CD14-positive monocyte (primary cell): ENCODE measurements at regions not wholly inside any gene's neighbourhood (a gene's known extent, or its start where the extent isn't known, plus 50 kb on each side); places are given as distances from the start of the nearest gene placed in this dataset.

ENCODE experiments used
- DNase-seq, 3 donors: peaks; one replicate each; pipeline ENCODE4 v3.0.0-alpha.2; 2011 to 2022
- H2AFZ ChIP-seq: 2 replicates; pipeline ENCODE4 v1.6.0; 2012; ENCODE audit warnings: mild to moderate bottlenecking, low read depth, low read length, inconsistent platforms; ENCODE audit not compliant: insufficient read depth, poor library complexity, severe bottlenecking
- H3K27ac ChIP-seq, 2 donors: 1 replicate in 1 of 2; 2 replicates in 1 of 2; pipeline ENCODE4 v1.5.1; 2012 to 2013; ENCODE audit warnings: low read length in 2 of 2, control low read depth in 1 of 2, inconsistent platforms in 1 of 2, low read depth in 1 of 2, mild to moderate bottlenecking in 1 of 2
- H3K27me3 ChIP-seq, 2 donors: one replicate each; pipeline versions ENCODE4 v1.6.0 to v1.6.1; 2011 to 2013; ENCODE audit warnings: low read length in 2 of 2; ENCODE audit not compliant: control insufficient read depth in 2 of 2, insufficient read depth in 2 of 2
- H3K36me3 ChIP-seq, 2 donors: replicated peaks in 1 of 2; 1 replicate in 1 of 2; 2 replicates in 1 of 2; pipeline versions ENCODE4 v1.5.1 to v1.6.1; 2012 to 2013; ENCODE audit warnings: low read length in 2 of 2, control low read depth in 1 of 2, inconsistent platforms in 1 of 2, mild to moderate bottlenecking in 1 of 2; ENCODE audit not compliant: insufficient read depth in 2 of 2, control insufficient read depth in 1 of 2
- H3K4me1 ChIP-seq, 2 donors: 1 replicate in 1 of 2; 2 replicates in 1 of 2; pipeline versions ENCODE4 v1.5.1 to v1.6.1; 2012 to 2013; ENCODE audit warnings: low read length in 2 of 2, control low read depth in 1 of 2, inconsistent platforms in 1 of 2, mild to moderate bottlenecking in 1 of 2, moderate library complexity in 1 of 2; ENCODE audit not compliant: insufficient read depth in 2 of 2, control insufficient read depth in 1 of 2
- H3K4me2 ChIP-seq: replicated peaks from 2 replicates; pipeline ENCODE3; 2012; ENCODE audit warnings: low read length, moderate library complexity, mild to moderate bottlenecking; ENCODE audit not compliant: poor library complexity, severe bottlenecking; ENCODE audit errors: extremely low read depth
- H3K4me3 ChIP-seq, 3 experiments: fragments of 200-600 bp in 1 of 3; sonication (generic) in 1 of 3; replicated peaks in 1 of 3; 1 replicate in 2 of 3; 2 replicates in 1 of 3; pipeline ENCODE4 v1.5.1; 2011 to 2013; ENCODE audit warnings: low read length in 3 of 3, mild to moderate bottlenecking in 3 of 3, control low read depth in 2 of 3, low read depth in 2 of 3, inconsistent platforms in 1 of 3, moderate library complexity in 1 of 3
- H3K79me2 ChIP-seq: 2 replicates; pipeline ENCODE4 v1.6.0; 2012; ENCODE audit warnings: mild to moderate bottlenecking, control low read depth, inconsistent platforms, low read length, moderate library complexity; ENCODE audit not compliant: insufficient read depth
- H3K9ac ChIP-seq: 2 replicates; pipeline ENCODE4 v1.6.0; 2017; ENCODE audit warnings: low read length, mild to moderate bottlenecking; ENCODE audit not compliant: insufficient read depth, poor library complexity, severe bottlenecking
- H3K9me3 ChIP-seq, 2 donors: replicated peaks in 1 of 2; 1 replicate in 1 of 2; 2 replicates in 1 of 2; pipeline versions ENCODE4 v1.5.1 to v1.6.1; 2012 to 2013; ENCODE audit warnings: low read length in 2 of 2, control low read depth in 1 of 2; ENCODE audit not compliant: control insufficient read depth in 1 of 2, insufficient read depth in 1 of 2
- H4K20me1 ChIP-seq: 2 replicates; pipeline ENCODE4 v1.6.0; 2012; ENCODE audit warnings: mild to moderate bottlenecking, low read length, control low read depth, moderate library complexity; ENCODE audit not compliant: insufficient read depth
- H3K27ac Mint-ChIP-seq, 7 donors: one replicate each; pipeline ENCODE4 v1.8.0; 2020; ENCODE audit warnings: mild to moderate bottlenecking in 7 of 7, mixed read lengths in 7 of 7, moderate library complexity in 6 of 7, inconsistent platforms in 2 of 7
- H3K27me3 Mint-ChIP-seq, 3 donors: one replicate each; pipeline ENCODE4 v1.8.0; 2021 to 2022; ENCODE audit warnings: low read depth in 3 of 3, mild to moderate bottlenecking in 3 of 3, mixed read lengths in 3 of 3, moderate library complexity in 3 of 3, inconsistent platforms in 1 of 3
- H3K36me3 Mint-ChIP-seq, 2 donors: one replicate each; pipeline ENCODE4 v1.8.0; 2020; ENCODE audit warnings: mixed read lengths in 2 of 2, inconsistent platforms in 1 of 2, mild to moderate bottlenecking in 1 of 2
- H3K4me1 Mint-ChIP-seq: one replicate; pipeline ENCODE4 v1.8.0; 2020; ENCODE audit warnings: mild to moderate bottlenecking, mixed read lengths
- H3K4me3 Mint-ChIP-seq, 2 donors: one replicate each; pipeline ENCODE4 v1.8.0; 2020; ENCODE audit warnings: mild to moderate bottlenecking in 2 of 2, mixed read lengths in 2 of 2, moderate library complexity in 1 of 2
- H3K9me3 Mint-ChIP-seq, 7 donors: one replicate each; pipeline ENCODE4 v1.8.0; 2020 to 2022; ENCODE audit warnings: mixed read lengths in 7 of 7, mild to moderate bottlenecking in 6 of 7, moderate library complexity in 6 of 7, inconsistent platforms in 2 of 7
- WGBS: methylation state at CpG from one replicate; pipeline ENCODE4 v1.1.5; 2013; ENCODE audit warnings: missing lambda C conversion rate; ENCODE audit not compliant: insufficient coverage; 5-methylcytosine and 5-hydroxymethylcytosine counted together
- intact Hi-C, 2 donors: fragments of 100-400 bp; cut with micrococcal nuclease; formaldehyde crosslinking; loops; one replicate each; pipeline versions ENCODE4 v1.15.0 to v1.15.1; 2023
- TF ChIP-seq, protein P1 (sequence below): fragments of 200-600 bp; IDR thresholded peaks from one replicate; pipeline ENCODE4 v1.8.0; 2022; ENCODE audit warnings: antibody characterized with exemption, mild to moderate bottlenecking

DNA sequence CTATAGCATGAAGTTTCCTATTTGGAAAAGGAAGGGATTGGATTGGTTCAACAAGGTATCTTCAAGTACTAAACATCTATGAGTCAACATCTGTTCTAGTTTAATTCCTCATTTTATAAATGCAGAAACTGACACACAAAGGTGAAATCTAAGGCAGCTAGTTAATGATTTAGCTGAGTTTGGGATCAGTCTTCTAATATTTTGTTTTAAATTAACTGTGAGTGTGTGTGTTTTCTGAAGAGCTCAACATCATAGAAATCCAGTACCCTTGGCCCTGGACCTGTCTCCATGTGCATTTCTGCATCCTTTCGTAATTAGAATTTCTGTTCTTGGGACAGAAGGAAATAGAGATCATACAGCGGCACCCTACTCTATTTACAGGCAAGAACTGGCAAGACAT lies 105.9 kb downstream of the RGS2 start:
- Histone ChIP-seq H3K27me3 (no peaks in the 10 kb centered on the region), H3K27ac (no peak overlapping the region), H3K4me3 (no peak overlapping the region), H2AFZ (no peak overlapping the region), H3K36me3 (no peaks in the 10 kb centered on the region), H3K9ac (no peak overlapping the region), H3K4me1 (no peaks in the 10 kb centered on the region), H4K20me1 (no peaks in the 10 kb centered on the region), H3K9me3 (no peaks in the 10 kb centered on the region), H3K4me2 (no peak overlapping the region), H3K79me2 (no peaks in the 10 kb centered on the region)
- no peak overlapping the region for H3K4me3 Mint-ChIP-seq
- H3K36me3 Mint-ChIP-seq: no peaks in the 10 kb centered on the region
- peaks cover 0 to 10% (median 3%) of the 10 kb centered on the region in 7 donors for H3K9me3 Mint-ChIP-seq
- H3K4me1 Mint-ChIP-seq: peaks cover 13% of the 10 kb centered on the region
- no peak overlapping the region for H3K27ac Mint-ChIP-seq
- no CpG with 5 or more reads among the region's 2 CpGs for WGBS
- TF ChIP-seq, protein P1, sequence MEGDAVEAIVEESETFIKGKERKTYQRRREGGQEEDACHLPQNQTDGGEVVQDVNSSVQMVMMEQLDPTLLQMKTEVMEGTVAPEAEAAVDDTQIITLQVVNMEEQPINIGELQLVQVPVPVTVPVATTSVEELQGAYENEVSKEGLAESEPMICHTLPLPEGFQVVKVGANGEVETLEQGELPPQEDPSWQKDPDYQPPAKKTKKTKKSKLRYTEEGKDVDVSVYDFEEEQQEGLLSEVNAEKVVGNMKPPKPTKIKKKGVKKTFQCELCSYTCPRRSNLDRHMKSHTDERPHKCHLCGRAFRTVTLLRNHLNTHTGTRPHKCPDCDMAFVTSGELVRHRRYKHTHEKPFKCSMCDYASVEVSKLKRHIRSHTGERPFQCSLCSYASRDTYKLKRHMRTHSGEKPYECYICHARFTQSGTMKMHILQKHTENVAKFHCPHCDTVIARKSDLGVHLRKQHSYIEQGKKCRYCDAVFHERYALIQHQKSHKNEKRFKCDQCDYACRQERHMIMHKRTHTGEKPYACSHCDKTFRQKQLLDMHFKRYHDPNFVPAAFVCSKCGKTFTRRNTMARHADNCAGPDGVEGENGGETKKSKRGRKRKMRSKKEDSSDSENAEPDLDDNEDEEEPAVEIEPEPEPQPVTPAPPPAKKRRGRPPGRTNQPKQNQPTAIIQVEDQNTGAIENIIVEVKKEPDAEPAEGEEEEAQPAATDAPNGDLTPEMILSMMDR: no peak
- H3K27me3 Mint-ChIP-seq: peaks cover 0 to 3% (median under 1%) of the 10 kb centered on the region in 3 donors
- intact Hi-C loops: no loop called here
- DNase-seq: peak in 2 of 3 donors; percentile 33

- intact Hi-C loops: no loop called here
These were observed 107.2 kb downstream of the RGS2 start for GRCh38 chr1:192916021-192916420.

More at GRCh38 chr1:192916021-192916420, 107.2 kb downstream of the RGS2 start:
- Mint-ChIP-seq H3K9me3 (peaks cover 0 to 6% (median 3%) of the 10 kb centered on the region in 7 donors), H3K27me3 (peaks cover 0 to 3% (median 3%) of the 10 kb centered on the region in 3 donors), H3K27ac (no peak overlapping the region), H3K4me1 (peaks cover 11% of the 10 kb centered on the region), H3K4me3 (no peak overlapping the region), H3K36me3 (no peaks in the 10 kb centered on the region)
- H3K79me2 ChIP-seq: no peaks in the 10 kb centered on the region
- H3K27ac ChIP-seq: no peak overlapping the region
- H3K27me3 ChIP-seq: no peaks in the 10 kb centered on the region
- peak in 2 of 3 donors; percentile 30 to 45 for DNase-seq
- no peak overlapping the region for H3K4me3 ChIP-seq
- H3K4me2 ChIP-seq: no peak overlapping the region
- no peak overlapping the region for H2AFZ ChIP-seq
- H3K9me3 ChIP-seq: no peaks in the 10 kb centered on the region
- TF ChIP-seq, protein P1: no peak
- H3K4me1 ChIP-seq: no peaks in the 10 kb centered on the region
- no peaks in the 10 kb centered on the region for H4K20me1 ChIP-seq
- no peaks in the 10 kb centered on the region for H3K36me3 ChIP-seq
- H3K9ac ChIP-seq: no peak overlapping the region
- WGBS: no CpG with 5 or more reads among the region's 1 CpG
